Vagina (tissue), 2 donors: ENCODE measurements at regions not wholly inside any gene's neighbourhood (a gene's known extent, or its start where the extent isn't known, plus 50 kb on each side); places are given as distances from the start of the nearest gene placed in this dataset.

ENCODE experiments used
- POLR2A ChIP-seq, 2 donors: fragments of 450-650 bp; IDR thresholded peaks; one replicate each; pipeline ENCODE4 v1.6.1; 2017; ENCODE audit warnings: antibody characterized with exemption in 2 of 2, mild to moderate bottlenecking in 2 of 2, moderate library complexity in 2 of 2
- POLR2AphosphoS5 ChIP-seq, 2 donors: sonication (generic); formaldehyde crosslinking; IDR thresholded peaks; one replicate each; pipeline ENCODE4 v1.9.0; 2017; ENCODE audit warnings: antibody characterized with exemption in 2 of 2, mild to moderate bottlenecking in 2 of 2, low read depth in 1 of 2; ENCODE audit not compliant: insufficient read depth in 1 of 2

DNA sequence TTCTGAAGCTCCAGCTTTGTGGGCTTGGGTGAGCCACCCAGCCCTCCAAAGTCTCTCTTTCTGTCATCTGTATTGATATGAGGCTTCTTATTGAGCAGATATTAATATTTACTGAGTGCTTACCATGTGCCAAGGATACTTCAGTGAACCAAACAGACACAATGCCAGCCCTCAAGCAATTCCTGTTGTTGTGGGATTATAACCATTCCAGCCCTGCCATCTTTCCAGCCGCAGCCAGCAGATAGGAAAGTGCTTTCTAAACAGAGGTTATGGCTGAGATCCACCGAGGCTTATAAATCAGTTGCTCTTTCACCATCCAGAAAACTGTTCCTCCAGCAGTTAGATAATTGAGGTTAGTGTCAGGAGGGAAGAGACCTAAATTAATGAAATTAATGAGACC lies 137.7 kb upstream of the ALDH1B1 start:
- TF ChIP-seq POLR2A (IDR thresholded peaks at IDR 0.05) (no peak), POLR2AphosphoS5 (IDR thresholded peaks at IDR 0.05; ENCODE audit: insufficient read depth in 1 of 2, low read depth in 1 of 2) (no peak)
